GM12891 (cell line): ENCODE measurements at regions not wholly inside any gene's neighbourhood (a gene's known extent, or its start where the extent isn't known, plus 50 kb on each side); places are given as distances from the start of the nearest gene placed in this dataset.
A peak's percentile ranks its signal among the peaks of the same experiment; 100 is the strongest.
"Not testable (repeated sequence)": the region's sequence is repeated elsewhere in the genome, so short reads cannot be mapped to it uniquely, and the experiment has no call there.

ENCODE experiments used
- DNase-seq: peaks from one replicate; pipeline ENCODE4 v3.0.0; 2011; ENCODE audit warnings: low spot score; ENCODE audit not compliant: insufficient read length
- FAIRE-seq: peaks from 2 replicates; lab custom pipeline; 2011; peaks lifted over from hg19 to GRCh38; lab: Jason Lieb, UNC
- PAX5 ChIP-seq: IDR thresholded peaks from 2 replicates; pipeline ENCODE4 v1.6.1; 2011; ENCODE audit warnings: low read length, moderate library complexity, mild to moderate bottlenecking; ENCODE audit not compliant: insufficient read depth, severe bottlenecking
- POLR2A ChIP-seq: IDR thresholded peaks from 2 replicates; pipeline ENCODE4 v1.6.1; 2011; ENCODE audit warnings: low read depth, low read length, control low read depth
- POLR2AphosphoS5 ChIP-seq: IDR thresholded peaks from 2 replicates; pipeline ENCODE4 v1.6.1; 2011; ENCODE audit warnings: low read depth, low read length, control low read depth
- POU2F2 ChIP-seq: IDR thresholded peaks from 2 replicates; pipeline ENCODE4 v1.6.1; 2011; ENCODE audit warnings: low read depth, mild to moderate bottlenecking, control low read depth, low read length, moderate library complexity
- SPI1 ChIP-seq: IDR thresholded peaks from 2 replicates; pipeline ENCODE4 v1.6.1; 2011; ENCODE audit warnings: low read depth, low read length, control low read depth
- TAF1 ChIP-seq: IDR thresholded peaks from 2 replicates; pipeline ENCODE4 v1.6.1; 2011; ENCODE audit warnings: low read depth, low read length, control low read depth

DNA sequence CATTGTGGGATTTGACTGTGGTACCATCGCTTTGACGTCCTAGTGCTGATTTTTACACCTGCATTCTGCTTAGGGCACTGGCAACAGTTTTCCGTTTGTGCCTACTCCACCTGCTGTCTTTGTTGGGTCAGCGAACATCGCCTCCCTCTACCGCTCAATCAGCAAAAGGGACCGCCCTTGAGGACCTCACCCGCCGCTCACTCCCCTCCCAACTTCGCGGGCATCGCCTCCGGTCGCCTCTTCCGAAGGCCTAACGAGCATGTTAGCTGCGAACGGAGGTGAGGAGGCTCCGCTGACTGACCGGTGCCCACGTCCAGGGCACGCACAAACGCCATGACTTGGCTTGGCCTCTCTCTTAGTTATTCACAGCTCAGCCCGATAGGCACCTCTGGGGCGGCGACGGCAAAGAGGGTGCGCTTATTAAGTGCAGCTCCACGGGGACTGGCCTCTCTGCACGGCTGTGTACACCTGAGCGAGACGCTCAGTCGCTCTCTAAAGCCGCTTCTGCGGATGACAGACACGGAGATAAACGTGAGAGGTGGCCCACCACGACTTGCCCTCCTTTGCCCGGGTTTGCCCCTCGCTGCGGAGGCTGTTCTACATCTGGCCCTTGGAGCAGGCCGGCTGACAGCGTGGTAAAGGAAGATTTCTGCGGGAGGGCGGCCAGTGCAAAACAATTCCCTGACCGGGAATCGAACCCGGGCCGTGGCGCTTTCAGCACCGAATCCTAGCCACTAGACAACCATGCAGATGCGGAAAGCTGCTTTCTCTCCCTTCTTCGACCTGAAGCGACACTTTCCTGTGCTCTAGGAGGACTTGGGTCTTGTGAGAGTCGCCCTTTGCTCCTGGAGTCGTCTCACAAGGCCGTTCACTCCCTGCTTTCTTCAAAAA, 179.5 kb downstream of the FAM72C start:
- FAIRE-seq, DNase-seq: not testable (repeated sequence)

DNA sequence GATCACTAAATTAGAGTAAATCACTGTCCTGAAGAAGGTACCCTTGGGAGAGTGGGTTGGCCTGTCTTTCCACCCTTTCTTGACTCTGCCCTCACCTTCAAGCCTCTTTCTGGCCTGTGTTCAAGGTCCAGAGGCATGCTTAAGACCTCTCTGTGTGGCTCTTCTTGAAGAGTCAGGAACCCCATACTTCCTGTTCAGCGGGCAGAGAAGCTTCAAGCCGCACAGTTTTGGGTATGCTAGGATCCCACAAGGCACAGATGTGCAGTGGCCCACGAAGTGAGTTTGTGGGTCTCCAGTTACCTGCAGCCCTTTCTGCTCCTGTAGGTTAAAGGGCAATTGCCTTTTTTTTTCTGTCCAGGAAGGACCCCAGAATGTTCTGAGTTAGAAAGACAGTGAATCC, 185.4 kb downstream of the FAM72C start:
- not testable (repeated sequence) for FAIRE-seq, DNase-seq

DNA sequence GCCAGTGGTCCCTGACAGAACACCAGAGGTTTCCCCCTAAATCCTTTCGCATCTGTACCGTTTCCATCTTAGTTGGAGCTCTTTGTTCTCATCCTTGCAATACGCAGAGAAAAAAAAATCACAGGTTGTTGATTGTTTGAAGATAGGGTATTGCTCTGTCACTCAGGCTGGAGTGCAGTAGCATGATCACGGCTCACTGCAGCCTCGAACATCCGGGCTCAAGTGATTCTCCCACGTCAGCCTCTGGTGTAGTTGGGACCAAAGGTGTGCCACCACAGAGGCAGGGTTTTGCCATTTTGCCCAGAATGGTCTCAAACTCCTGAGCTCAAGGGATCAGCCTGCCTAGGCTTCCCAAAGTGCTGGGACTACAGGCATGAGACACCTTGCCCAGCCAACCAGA, 185.9 kb downstream of the FAM72C start:
- FAIRE-seq, DNase-seq: not testable (repeated sequence)

GRCh38 chr1:143784239-143784882, 187.4 kb downstream of the FAM72C start:
- not testable (repeated sequence) for FAIRE-seq

DNA sequence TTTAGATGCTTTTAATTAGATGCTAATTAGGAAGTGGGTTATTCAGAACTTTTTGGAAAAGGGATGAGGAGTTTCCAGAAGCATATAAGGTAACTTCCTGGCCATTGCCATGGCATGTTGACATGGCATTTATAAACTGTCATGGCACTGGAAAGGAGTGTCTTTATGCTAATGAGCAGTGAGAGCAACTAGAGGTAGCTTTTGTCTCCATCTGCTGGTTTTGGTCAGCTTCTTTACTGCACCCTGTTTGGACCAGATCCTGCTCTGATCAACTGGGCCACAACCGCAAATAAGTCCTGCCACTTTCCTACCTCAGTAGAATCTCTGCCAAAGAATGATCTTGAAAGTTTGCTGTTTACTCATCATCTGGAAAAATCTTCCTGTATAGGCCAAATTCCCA, 193.6 kb downstream of the FAM72C start:
- FAIRE-seq, result peak; percentile 23

More at GRCh38 chr1:143784239-143784882, 187.4 kb downstream of the FAM72C start:
- not testable (repeated sequence) for DNase-seq

DNA sequence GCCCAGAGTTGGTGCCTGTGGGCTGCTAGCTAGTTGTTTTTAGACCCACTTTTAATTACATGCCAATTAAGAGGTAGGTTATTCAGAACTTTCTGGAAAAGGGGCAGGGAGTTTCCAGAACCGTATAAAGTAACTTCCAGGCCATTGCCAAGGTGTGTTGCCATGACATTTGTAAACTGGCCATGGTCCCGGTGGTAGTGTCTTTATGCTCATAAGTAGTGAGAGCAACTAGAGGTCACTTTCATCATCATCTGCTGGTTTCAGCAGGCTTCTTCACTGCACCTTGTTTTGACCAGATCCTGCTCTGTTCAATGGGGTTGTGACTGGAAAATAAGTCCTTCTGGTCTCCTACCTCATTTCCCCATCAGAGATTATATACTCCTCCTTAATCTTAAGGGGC, 207.0 kb downstream of the FAM72C start:
- not testable (repeated sequence) for DNase-seq, FAIRE-seq

More for the DNA sequence above, 193.6 kb downstream of the FAM72C start:
- DNase-seq, result not testable (repeated sequence)

GRCh38 chr1:143760366-143760765, 211.4 kb downstream of the FAM72C start:
- DNase-seq, FAIRE-seq: not testable (repeated sequence)

DNA sequence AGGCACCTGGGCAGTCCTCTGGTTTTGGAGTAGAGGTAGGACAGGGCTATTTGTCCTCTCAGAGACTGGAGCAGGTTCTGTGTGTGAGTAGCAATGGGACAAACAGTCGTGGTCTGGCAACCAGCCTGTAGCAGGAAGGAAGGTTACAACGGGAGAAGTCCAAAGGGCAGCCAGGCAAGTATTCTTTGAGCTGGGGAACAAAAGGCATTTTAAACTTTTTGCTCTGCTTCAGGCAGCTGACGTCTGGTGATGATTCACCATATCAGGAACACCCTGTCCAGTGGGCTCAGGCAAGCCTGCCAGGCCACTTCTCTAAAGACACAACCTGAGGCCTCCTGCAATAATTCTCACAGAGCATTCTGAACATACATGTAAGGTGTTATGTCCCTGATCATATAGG, 215.8 kb downstream of the FAM72C start:
- not testable (repeated sequence) for FAIRE-seq, DNase-seq

DNA sequence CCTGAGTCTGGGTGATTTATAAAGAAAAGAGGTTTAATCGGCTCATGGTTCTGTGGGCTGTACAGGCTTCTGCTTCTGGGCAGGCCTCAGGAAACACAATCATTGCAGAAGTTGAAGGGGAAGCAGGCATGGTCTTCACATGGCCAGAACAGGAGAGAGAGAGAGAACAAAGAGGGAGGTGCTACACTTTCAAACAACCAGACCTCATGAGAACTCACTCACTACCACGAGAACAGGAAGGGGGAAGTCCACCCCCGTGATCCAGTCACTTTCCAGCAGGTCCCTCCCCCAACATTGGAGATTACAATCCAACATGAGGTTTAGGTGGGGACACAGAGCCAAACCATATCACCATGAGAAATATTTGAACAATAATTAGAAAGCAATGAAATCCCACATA, 222.9 kb downstream of the FAM72C start:
- DNase-seq (no peak), FAIRE-seq (no peak)
- TF ChIP-seq PAX5 (no peak), POU2F2 (no peak), POLR2AphosphoS5 (no peak), SPI1 (no peak), POLR2A (no peak), TAF1 (no peak)

DNA sequence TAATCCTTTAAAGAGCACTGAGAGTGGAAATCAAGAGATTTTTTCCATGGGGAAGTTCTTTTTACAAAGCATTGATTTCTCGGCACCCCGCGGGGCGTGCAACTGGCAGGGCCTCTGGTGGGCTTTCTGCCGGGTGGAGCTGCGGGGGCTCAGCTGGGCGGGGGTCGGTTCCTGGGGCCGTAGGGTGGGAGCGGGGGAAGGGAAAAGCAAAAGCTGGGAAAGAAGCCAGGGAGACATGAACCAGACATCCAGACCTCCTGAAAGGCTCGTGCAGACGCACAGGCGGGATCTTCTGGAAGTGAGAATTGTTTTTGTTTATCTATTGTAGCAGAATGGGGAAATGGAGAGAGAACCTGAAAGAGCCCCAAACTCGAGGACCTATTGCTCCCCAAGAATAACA, 235.2 kb downstream of the FAM72C start:
- no peak for TF ChIP-seq SPI1
- TF ChIP-seq POLR2A, result no peak
- no peak for TF ChIP-seq POLR2AphosphoS5
- TF ChIP-seq TAF1, result no peak
- TF ChIP-seq POU2F2, result no peak
- TF ChIP-seq PAX5, result no peak
- no peak for DNase-seq
- no peak for FAIRE-seq

- FAIRE-seq (no peak), DNase-seq (no peak)
- TF ChIP-seq TAF1 (no peak), POLR2A (no peak), POLR2AphosphoS5 (no peak), PAX5 (no peak), SPI1 (no peak), POU2F2 (no peak)
These were observed 235.9 kb downstream of the FAM72C start for GRCh38 chr1:143735764-143736461.

GRCh38 chr1:143734261-143734660, 237.5 kb downstream of the FAM72C start:
- FAIRE-seq, DNase-seq: not testable (repeated sequence)

DNA sequence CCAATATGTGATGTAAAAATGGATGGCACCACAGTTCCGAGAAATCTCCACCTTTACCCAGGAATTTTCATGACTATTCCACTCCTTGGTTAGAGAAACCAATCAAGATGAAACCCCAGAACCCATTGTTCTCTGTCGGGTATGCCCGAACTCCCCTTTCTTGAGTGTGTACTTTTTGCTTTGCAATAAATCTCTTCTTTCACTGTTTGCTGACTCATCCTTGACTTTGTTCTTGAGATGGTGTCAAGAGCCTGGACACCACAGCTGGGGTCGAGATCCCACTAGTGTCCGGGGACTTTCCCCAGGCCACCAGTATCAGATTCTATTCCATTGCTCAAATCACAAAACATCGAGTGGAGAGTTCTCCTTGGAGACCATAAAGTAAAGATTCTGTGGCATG, 240.9 kb downstream of the FAM72C start:
- FAIRE-seq, DNase-seq: not testable (repeated sequence)

GRCh38 chr1:143729449-143730111, 242.2 kb downstream of the FAM72C start:
- DNase-seq, result not testable (repeated sequence)
- FAIRE-seq, result peak; percentile 93

GRCh38 chr1:143728802-143729448, 242.9 kb downstream of the FAM72C start:
- not testable (repeated sequence) for DNase-seq
- peak; percentile 48 for FAIRE-seq
